NCI-H345 (cell line): ENCODE measurements at regions not wholly inside any gene's neighbourhood (a gene's known extent, or its start where the extent isn't known, plus 50 kb on each side); places are given as distances from the start of the nearest gene placed in this dataset.

Source experiments
- DNase-seq: peaks from one replicate; lab custom pipeline; 2025; lab: John Stamatoyannopoulos, UW

DNA sequence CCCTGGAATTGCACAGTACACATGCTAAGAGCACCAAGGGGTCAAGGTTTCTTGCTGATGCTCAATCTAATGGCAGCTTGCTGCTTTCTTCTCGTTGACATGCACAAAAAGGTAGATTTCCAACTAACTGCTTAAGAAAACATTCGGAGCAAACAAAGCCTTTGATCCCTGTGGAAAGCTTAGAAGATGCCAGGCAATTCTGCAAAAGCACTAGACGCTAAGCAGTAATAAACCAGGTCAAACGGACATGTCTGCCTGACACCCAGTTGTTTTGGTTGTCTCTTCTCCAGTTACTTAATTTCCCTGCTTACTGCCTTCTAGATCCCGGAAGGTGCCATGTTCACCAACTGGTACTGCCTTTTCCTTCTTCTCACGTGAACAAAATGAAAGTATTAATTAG lies 100.5 kb upstream of the TMCC3 start:
- no peak for DNase-seq

DNA sequence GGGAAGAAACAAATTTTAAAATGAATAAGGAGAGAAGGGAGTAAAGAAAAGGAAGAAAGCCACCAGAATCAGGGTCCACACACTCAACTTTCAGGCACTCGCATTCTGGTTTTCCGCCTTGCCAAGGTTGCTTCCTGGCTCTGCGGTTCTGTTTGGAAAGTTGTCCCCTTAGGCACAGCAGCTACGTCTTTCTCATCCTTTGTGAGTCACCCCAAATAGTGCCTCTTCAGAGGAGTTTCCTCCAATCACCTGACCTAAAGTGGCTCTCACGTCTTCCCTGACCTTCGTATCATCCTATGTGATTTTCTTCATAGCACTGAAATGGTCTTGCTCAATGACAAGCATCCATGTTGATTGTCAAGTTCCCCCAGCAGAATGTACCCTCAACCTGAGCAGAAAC lies 99.5 kb upstream of the TMCC3 start:
- no peak for DNase-seq

GRCh38 chr12:94749455-94749854 lies 99.1 kb upstream of the TMCC3 start:
- DNase-seq, result no peak

DNA sequence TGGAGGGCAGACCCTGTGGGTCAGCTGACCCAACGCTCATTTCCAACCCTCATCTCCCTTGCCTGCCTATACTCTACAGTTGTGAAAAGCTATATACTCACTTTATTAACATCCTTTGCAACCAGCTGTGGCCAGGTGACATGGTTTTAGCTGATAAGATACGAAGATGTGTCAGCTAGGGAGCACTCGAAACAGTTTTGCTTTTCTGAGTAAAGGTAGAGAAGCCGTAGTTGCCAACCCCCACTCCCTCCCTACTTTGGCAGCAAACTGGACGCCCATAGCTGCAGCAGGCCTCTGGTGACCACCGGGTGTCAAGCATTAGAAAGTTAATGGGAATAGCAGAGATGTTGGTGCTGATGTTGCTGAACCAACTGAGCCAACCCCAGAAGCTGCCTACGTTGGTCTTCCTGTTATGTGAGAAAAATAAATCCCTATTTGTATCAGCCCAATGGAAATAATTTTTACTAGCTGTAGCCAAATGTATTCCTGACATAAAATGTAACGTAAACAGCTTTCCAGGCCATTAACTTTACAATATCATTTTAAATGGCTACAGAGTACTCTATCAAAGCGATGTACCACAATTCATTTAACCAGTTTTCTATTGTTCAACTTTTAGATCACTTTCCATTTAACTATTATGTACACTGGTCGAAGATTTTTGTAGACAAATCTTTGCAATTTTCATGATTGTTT lies 98.5 kb upstream of the TMCC3 start:
- DNase-seq, result no peak

- no peak for DNase-seq
Observed at GRCh38 chr12:94745562-94745961, 95.2 kb upstream of the TMCC3 start.

DNA sequence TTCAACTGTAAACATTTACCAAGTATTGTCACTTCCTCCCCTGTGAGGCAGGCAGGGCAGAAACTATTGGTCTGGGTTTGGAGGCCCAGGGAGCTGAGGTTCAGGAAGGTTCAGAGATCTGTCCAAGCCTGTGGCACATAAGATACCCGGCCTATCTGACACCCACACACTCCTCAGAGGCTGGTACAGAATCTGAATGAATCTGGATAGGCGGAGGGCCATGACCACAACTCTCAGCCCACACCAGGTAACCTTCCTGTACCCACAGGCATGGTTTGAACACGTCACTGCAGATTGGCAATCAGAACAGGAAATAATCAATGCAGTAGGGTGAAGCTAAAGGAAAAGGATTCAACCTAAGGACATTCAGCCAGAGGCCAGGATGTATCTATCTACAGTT lies 92.8 kb upstream of the TMCC3 start:
- DNase-seq, result no peak

- no peak for DNase-seq
Observed at GRCh38 chr12:94740601-94741362, 90.4 kb upstream of the TMCC3 start.

DNA sequence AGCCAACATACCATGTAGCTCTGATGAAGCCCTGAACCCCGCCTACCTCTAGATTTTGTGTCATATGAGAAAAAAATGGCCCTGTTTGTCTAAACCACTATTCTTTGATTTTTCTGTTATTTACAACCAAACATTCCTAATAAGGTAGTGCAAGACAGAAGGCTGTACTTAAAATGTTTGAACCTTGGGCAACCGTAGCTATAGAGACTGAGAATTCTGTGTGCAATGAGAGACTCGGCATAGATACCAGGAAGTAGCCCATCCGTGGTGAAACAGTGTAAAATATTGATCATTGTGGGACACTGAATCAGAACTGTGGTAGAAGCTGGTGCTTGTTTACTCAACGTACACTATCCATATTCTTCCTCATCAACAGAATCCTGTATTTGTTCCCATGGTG lies 86.5 kb upstream of the TMCC3 start:
- DNase-seq, result no peak

GRCh38 chr12:94736004-94736403 lies 85.6 kb upstream of the TMCC3 start:
- DNase-seq, result no peak

DNA sequence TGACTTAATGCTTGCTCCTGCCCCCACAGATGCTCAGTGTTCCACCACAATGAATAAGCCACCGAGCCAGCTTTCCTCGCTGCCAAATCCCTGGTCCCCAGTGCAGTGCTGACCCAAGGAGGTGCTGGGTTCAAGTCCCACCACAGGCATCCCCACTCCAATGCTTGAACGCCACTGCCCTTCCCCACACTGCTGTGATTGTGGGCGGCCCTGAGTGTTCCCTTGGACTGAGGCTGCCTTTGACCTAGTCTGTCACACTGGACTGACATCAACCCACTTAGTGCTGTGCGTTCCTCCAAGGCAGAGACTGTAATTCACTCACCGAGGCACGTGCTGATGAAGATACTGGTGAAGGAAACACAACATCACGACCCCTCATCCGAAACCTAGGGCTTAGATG lies 83.4 kb upstream of the TMCC3 start:
- no peak for DNase-seq

- DNase-seq, result no peak
Observed at GRCh38 chr12:94732367-94732990, 82.1 kb upstream of the TMCC3 start.

DNA sequence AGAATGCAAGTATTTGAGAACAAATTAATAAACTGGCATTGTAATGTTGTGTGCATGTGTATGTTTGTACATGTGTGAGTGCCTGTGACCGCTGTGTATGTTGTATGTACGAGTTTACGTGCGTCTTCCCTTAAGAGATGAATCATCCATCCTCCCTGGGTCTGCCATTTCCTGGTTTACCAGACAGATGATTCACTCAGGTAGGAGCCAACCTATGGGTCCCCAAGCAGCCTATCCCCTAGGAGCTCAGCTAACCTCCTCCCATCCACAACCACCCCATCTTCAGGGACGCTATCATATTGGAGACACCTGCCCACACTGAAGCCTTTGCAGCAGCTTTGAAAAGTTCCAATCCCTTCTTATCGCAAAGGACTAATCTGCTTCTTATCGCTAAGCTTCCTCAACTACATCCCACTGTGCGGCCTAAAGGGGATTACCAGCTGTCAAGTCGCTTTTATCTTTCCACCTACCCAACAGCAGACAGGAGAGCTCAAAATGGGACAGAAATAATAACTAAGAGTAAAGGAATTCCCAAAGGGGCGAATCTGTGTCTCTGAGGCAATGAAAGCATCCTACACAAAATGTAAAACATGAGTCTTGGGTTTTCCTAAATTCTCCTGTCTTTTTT lies 81.5 kb upstream of the TMCC3 start:
- DNase-seq, result no peak

DNA sequence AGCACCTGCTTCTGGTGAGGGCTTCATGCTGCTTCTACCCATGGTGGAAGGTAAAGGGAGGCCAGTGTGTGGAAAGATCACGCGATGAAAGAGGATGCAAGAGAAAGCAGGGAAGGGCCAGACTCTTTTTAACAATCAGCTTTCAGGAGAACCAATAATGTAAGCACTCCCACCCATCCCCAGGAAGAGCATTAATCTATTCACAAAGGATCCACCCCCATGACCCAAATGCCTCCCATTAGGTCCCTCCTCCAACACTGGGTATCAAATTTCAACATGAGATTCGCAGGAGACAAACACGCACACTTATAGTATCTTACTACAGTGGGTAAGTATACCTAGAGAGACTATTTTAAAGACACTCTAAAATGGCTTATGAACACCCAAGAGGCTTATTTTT lies 80.5 kb upstream of the TMCC3 start:
- no peak for DNase-seq

DNA sequence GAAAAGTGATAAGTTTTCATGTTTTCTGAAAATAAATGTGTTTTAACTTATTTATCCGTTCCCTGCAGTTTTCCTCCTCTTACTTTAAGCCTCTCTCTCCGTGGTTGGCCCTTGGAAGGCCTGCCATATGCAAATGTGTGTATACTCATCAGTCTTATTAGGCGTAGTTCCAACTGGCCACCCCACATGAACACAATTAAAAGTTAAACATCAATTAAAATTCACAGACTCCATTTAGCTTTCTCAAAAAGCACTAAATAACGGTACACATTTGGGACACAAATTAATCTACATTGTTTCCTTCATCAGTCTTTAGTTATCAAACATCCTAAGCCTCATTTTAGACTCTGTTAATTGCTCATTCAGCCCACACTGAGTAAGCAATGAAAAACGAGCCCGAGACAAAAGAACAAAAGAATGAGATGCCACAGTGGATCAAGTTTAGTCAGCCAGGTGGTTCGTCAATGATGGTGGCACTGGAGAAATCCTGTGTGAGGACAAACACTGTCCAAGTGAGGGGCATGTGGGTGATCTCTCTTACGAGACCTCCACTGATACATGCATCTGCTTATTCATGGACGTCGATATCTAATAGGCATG lies 76.0 kb upstream of the TMCC3 start:
- DNase-seq, result no peak

DNA sequence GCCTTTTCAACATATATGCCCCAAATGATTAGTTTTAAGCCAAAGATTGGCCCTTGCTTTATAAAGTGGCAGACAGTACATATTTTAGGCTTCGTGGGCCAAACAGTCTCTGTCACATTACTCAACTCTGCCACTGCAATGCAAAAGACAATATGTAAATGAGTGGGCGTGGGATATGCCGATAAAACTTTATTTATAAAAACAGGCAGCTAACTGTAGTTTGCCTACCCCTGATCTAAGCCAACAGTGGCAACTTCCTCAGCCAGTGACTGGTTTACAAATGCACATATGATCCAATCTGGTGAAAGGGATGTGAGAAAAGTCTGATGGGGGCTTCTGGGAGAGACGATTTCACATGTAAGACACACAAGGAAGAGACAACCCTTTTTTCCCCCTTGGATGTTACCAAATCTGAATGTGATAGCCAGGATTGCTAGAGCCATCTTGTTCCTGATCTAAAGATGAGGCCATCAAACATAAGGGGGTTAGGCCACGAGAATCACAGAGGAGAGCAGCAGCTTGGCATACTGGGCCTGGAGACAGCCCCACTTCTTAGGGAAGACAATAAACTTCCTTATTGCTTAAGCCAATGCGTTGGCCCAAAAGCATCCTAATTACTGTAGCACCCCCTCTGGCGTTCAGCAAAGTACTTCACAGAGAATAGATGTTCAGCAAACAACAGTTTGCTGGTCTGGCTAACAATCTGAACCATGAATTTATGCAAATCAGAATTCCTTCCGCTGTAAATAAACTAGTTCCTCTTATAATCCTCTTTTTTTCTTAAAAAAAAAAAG lies 75.2 kb upstream of the TMCC3 start:
- no peak for DNase-seq

GRCh38 chr12:94722664-94723063 lies 72.3 kb upstream of the TMCC3 start:
- DNase-seq, result no peak

- DNase-seq, result no peak
Observed at GRCh38 chr12:94721173-94721572, 70.8 kb upstream of the TMCC3 start.

DNA sequence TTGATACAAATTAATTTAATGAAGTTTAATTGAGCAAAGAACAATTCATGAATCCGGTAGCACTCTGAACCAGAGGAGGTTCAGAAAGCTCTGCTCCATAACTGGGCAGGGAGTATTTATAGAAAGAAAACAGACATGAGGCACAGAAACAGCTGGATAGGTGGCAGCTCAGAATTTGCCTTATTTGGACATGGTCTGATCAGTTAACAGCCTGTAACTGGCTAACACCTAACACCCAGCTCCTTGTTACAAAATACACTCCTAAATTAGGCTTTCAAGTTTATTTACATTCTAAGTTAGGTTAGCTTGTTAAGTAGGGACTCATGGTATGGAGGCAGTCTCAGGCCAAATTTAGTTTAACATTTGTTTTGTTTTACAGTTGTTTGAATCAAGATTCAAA lies 67.8 kb upstream of the TMCC3 start:
- DNase-seq, result no peak

DNA sequence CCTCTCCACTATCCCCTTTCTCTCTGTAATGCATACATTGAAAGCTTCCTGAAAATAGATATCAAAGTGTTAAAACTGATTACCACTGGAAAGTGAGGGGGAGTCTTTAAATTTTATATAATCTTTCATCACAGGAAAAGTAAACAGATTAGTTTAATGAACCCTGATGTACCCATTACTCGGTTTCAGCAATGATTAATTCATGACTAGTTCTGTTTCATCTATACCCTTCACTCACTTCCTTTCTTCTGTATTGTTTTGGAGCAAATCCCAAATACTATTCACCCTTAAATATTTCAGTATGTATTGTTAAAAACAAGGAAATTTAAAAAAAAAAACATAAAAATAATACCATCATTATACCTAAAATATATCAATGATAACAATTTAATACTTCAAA lies 67.3 kb upstream of the TMCC3 start:
- no peak for DNase-seq

GRCh38 chr12:94717108-94717507 lies 66.8 kb upstream of the TMCC3 start:
- DNase-seq, result no peak

- DNase-seq, result no peak
Observed at GRCh38 chr12:94716339-94716738, 66.0 kb upstream of the TMCC3 start.
